OCI-LY1 (cell line): ENCODE measurements at regions not wholly inside any gene's neighbourhood (a gene's known extent, or its start where the extent isn't known, plus 50 kb on each side); places are given as distances from the start of the nearest gene placed in this dataset.
"Not testable (repeated sequence)": the region's sequence is repeated elsewhere in the genome, so short reads cannot be mapped to it uniquely, and the experiment has no call there.

ENCODE experiments used
- H2AFZ ChIP-seq: fragments of 200-600 bp; sonication (generic), shearing (Covaris generic); 2 replicates; pipeline ENCODE4 v1.6.0; 2014; ENCODE audit warnings: antibody characterized with exemption, mild to moderate bottlenecking, low read length
- H3F3A ChIP-seq: fragments of 200-600 bp; sonication (generic), shearing (Covaris generic); 2 replicates; pipeline ENCODE4 v1.6.0; 2014; ENCODE audit warnings: mild to moderate bottlenecking, antibody characterized with exemption, low read length, moderate library complexity; ENCODE audit not compliant: insufficient read depth
- H3K27ac ChIP-seq: fragments of 200-600 bp; sonication (generic); 2 replicates; pipeline ENCODE4 v1.5.1; 2014; ENCODE audit warnings: low read length, mixed run types, mild to moderate bottlenecking, low read depth; ENCODE audit not compliant: poor library complexity, severe bottlenecking
- H3K27me3 ChIP-seq: fragments of 200-600 bp; sonication (generic); 2 replicates; pipeline ENCODE4 v1.6.0; 2014; ENCODE audit warnings: antibody characterized with exemption, mild to moderate bottlenecking, low read length, moderate library complexity; ENCODE audit not compliant: insufficient read depth
- H3K36me3 ChIP-seq: fragments of 200-600 bp; sonication (generic); 2 replicates; pipeline ENCODE4 v1.6.1; 2014; ENCODE audit warnings: mild to moderate bottlenecking, antibody characterized with exemption, low read length, moderate library complexity, mixed read lengths; ENCODE audit not compliant: insufficient read depth
- H3K4me1 ChIP-seq: fragments of 200-600 bp; sonication (generic); 2 replicates; pipeline ENCODE4 v1.5.1; 2014; ENCODE audit warnings: mild to moderate bottlenecking, low read length, moderate library complexity; ENCODE audit not compliant: insufficient read depth, severe bottlenecking
- H3K4me2 ChIP-seq: fragments of 200-600 bp; sonication (generic), shearing (Covaris generic); 2 replicates; pipeline ENCODE4 v1.6.1; 2014; ENCODE audit warnings: low read length
- H3K4me3 ChIP-seq: fragments of 200-600 bp; sonication (generic); 2 replicates; pipeline ENCODE4 v1.5.1; 2014; ENCODE audit warnings: low read length, low read depth, mild to moderate bottlenecking, mixed read lengths; ENCODE audit not compliant: poor library complexity, severe bottlenecking
- H3K79me2 ChIP-seq: fragments of 200-600 bp; shearing (Covaris generic); 2 replicates; pipeline ENCODE4 v1.6.1; 2016; ENCODE audit warnings: mixed run types, low read length, mixed read lengths; ENCODE audit not compliant: insufficient read depth
- H3K9ac ChIP-seq: fragments of 200-600 bp; sonication (generic), shearing (Covaris generic); 2 replicates; pipeline ENCODE4 v1.6.1; 2014; ENCODE audit warnings: mild to moderate bottlenecking, low read length, mixed read lengths
- H3K9me2 ChIP-seq: fragments of 200-600 bp; sonication (generic), shearing (Covaris generic); 2 replicates; pipeline ENCODE4 v1.6.1; 2014; ENCODE audit warnings: low read depth, mild to moderate bottlenecking, low read length, mixed read lengths
- H3K9me3 ChIP-seq: fragments of 200-600 bp; shearing (Covaris generic); 2 replicates; pipeline ENCODE4 v1.6.1; 2014; ENCODE audit warnings: low read length, mixed read lengths
- H4K20me1 ChIP-seq: fragments of 200-600 bp; sonication (generic), shearing (Covaris generic); 2 replicates; pipeline ENCODE4 v1.6.0; 2016; ENCODE audit warnings: mild to moderate bottlenecking, low read length; ENCODE audit not compliant: insufficient read depth
- CTCF ChIP-seq: fragments of 200-600 bp; sonication (generic), shearing (Covaris generic); IDR thresholded peaks from 2 replicates; pipeline ENCODE4 v1.5.1; 2017; ENCODE audit warnings: mild to moderate bottlenecking, antibody characterized with exemption, low read length, moderate library complexity, mixed read lengths
- EZH2 ChIP-seq: fragments of 200-600 bp; sonication (generic), shearing (Covaris generic); IDR thresholded peaks from 2 replicates; pipeline ENCODE4 v1.8.0; 2017; ENCODE audit warnings: borderline replicate concordance, mixed run types, mild to moderate bottlenecking, antibody characterized with exemption, low read length, moderate library complexity, mixed read lengths

- Histone ChIP-seq H3K27me3 (no peaks in the 10 kb centered on the region), H4K20me1 (no peaks in the 10 kb centered on the region)
These were observed 213.1 kb downstream of the UQCRFS1 start for GRCh38 chr19:28999724-29000433.

GRCh38 chr19:28998974-28999373 lies 214.0 kb downstream of the UQCRFS1 start:
- Histone ChIP-seq H3F3A (no peaks in the 10 kb centered on the region), H3K4me2 (no peak overlapping the region), H3K27ac (no peak overlapping the region), H3K9me3 (no peaks in the 10 kb centered on the region), H3K27me3 (no peaks in the 10 kb centered on the region), H3K79me2 (no peaks in the 10 kb centered on the region), H3K4me1 (no peaks in the 10 kb centered on the region), H3K36me3 (no peaks in the 10 kb centered on the region; the same call in 1 of the 2 replicates), H3K9me2 (no peaks in the 10 kb centered on the region), H2AFZ (no peak overlapping the region), H3K9ac (no peak overlapping the region), H3K4me3 (no peak overlapping the region), H4K20me1 (no peaks in the 10 kb centered on the region)
- TF ChIP-seq EZH2 (no peak), CTCF (no peak)

More at GRCh38 chr19:28999724-29000433, 213.1 kb downstream of the UQCRFS1 start:
- Histone ChIP-seq H3K4me1 (no peaks in the 10 kb centered on the region), H3K4me3 (no peak overlapping the region), H3F3A (no peaks in the 10 kb centered on the region), H3K4me2 (no peak overlapping the region), H3K36me3 (no peaks in the 10 kb centered on the region; the same call in 1 of the 2 replicates), H2AFZ (no peak overlapping the region), H3K9me3 (no peaks in the 10 kb centered on the region), H3K9me2 (no peaks in the 10 kb centered on the region), H3K79me2 (no peaks in the 10 kb centered on the region), H3K9ac (no peak overlapping the region), H3K27ac (no peak overlapping the region)
- no peak for TF ChIP-seq CTCF

GRCh38 chr19:28997866-28998265 lies 215.1 kb downstream of the UQCRFS1 start:
- H3K27me3 ChIP-seq, H3K4me1 ChIP-seq, H3K79me2 ChIP-seq, H3K27ac ChIP-seq, H4K20me1 ChIP-seq, H3F3A ChIP-seq, H3K4me2 ChIP-seq, H3K9ac ChIP-seq, H3K9me2 ChIP-seq, H2AFZ ChIP-seq, H3K4me3 ChIP-seq, H3K36me3 ChIP-seq, H3K9me3 ChIP-seq: not testable (repeated sequence)

- no peaks in the 10 kb centered on the region for H3K4me1 ChIP-seq
- no peaks in the 10 kb centered on the region for H3F3A ChIP-seq
- H3K36me3 ChIP-seq: no peaks in the 10 kb centered on the region
- no peak overlapping the region for H3K4me3 ChIP-seq
- H3K9me2 ChIP-seq: no peaks in the 10 kb centered on the region
- no peak overlapping the region for H3K27ac ChIP-seq
- no peak overlapping the region for H2AFZ ChIP-seq
- no peaks in the 10 kb centered on the region for H4K20me1 ChIP-seq
- H3K9me3 ChIP-seq: no peaks in the 10 kb centered on the region; the same call in 1 of the 2 replicates
- no peaks in the 10 kb centered on the region for H3K79me2 ChIP-seq
- TF ChIP-seq CTCF (no peak), EZH2 (no peak)
- no peak overlapping the region for H3K9ac ChIP-seq
- no peaks in the 10 kb centered on the region for H3K27me3 ChIP-seq
- H3K4me2 ChIP-seq: no peak overlapping the region
These were observed 222.4 kb downstream of the UQCRFS1 start for GRCh38 chr19:28990522-28990921.
